ENCODE measurements at regions not wholly inside any gene's neighbourhood (a gene's known extent, or its start where the extent isn't known, plus 50 kb on each side); places are given as distances from the start of the nearest gene placed in this dataset.

DNA sequence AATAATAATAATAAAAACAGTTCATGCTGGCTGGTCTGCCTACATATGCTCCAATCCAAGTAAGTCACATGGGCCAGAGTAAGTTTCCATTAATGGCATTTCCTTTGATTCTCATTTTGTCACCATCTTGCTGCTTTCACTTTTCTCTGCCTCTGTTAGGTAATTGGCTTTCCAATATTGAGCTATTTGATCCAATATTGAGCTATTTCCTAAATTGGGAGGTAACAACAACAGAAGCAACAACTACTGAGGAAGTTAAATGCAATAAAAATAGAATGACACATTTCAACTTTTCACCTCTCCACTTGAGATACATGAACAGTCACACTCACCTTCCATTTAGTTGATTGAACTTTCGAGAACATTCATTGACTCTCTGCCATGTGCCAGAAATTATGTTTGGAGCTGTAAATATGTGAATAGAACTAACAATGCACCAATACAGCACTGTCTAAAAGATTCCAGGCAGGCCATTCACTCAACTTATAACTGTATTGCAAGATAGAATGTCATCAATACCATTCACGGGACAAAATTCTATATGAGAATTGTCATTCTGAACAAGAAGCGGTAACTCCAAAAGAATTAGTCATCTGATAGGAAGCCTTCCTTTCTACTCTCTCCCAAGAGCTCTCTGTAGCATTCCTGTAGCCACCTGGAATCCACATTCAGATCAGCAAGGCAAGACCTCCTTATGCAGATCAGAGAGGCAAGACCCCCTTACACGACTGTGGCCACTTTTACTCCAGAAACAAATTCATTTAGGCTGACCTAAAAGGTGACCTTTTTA lies 136.4 kb downstream of the PHLDA1 start:
- TF ChIP-seq SPI1 (IDR thresholded peaks at IDR 0.05; ENCODE audit: borderline replicate concordance, low read depth) (no peak), POLR2AphosphoS5 (IDR thresholded peaks at IDR 0.05; ENCODE audit: low read depth) (no peak), GABPA (IDR thresholded peaks at IDR 0.05; ENCODE audit: low read depth) (no peak)
- TF ChIP-seq, protein P1, sequence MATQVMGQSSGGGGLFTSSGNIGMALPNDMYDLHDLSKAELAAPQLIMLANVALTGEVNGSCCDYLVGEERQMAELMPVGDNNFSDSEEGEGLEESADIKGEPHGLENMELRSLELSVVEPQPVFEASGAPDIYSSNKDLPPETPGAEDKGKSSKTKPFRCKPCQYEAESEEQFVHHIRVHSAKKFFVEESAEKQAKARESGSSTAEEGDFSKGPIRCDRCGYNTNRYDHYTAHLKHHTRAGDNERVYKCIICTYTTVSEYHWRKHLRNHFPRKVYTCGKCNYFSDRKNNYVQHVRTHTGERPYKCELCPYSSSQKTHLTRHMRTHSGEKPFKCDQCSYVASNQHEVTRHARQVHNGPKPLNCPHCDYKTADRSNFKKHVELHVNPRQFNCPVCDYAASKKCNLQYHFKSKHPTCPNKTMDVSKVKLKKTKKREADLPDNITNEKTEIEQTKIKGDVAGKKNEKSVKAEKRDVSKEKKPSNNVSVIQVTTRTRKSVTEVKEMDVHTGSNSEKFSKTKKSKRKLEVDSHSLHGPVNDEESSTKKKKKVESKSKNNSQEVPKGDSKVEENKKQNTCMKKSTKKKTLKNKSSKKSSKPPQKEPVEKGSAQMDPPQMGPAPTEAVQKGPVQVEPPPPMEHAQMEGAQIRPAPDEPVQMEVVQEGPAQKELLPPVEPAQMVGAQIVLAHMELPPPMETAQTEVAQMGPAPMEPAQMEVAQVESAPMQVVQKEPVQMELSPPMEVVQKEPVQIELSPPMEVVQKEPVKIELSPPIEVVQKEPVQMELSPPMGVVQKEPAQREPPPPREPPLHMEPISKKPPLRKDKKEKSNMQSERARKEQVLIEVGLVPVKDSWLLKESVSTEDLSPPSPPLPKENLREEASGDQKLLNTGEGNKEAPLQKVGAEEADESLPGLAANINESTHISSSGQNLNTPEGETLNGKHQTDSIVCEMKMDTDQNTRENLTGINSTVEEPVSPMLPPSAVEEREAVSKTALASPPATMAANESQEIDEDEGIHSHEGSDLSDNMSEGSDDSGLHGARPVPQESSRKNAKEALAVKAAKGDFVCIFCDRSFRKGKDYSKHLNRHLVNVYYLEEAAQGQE (IDR thresholded peaks at IDR 0.05; ENCODE audit: insufficient replicate concordance, low read depth), result no peak
- TF ChIP-seq, protein P2, sequence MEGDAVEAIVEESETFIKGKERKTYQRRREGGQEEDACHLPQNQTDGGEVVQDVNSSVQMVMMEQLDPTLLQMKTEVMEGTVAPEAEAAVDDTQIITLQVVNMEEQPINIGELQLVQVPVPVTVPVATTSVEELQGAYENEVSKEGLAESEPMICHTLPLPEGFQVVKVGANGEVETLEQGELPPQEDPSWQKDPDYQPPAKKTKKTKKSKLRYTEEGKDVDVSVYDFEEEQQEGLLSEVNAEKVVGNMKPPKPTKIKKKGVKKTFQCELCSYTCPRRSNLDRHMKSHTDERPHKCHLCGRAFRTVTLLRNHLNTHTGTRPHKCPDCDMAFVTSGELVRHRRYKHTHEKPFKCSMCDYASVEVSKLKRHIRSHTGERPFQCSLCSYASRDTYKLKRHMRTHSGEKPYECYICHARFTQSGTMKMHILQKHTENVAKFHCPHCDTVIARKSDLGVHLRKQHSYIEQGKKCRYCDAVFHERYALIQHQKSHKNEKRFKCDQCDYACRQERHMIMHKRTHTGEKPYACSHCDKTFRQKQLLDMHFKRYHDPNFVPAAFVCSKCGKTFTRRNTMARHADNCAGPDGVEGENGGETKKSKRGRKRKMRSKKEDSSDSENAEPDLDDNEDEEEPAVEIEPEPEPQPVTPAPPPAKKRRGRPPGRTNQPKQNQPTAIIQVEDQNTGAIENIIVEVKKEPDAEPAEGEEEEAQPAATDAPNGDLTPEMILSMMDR (IDR thresholded peaks at IDR 0.05; ENCODE audit: insufficient read depth, low read length), result no peak
- DNase-seq (ENCODE audit: low read depth in 1 of 2, low spot score in 1 of 2), result no peak
- no peak overlapping the region for H3K27ac ChIP-seq (replicated peaks)

DNA sequence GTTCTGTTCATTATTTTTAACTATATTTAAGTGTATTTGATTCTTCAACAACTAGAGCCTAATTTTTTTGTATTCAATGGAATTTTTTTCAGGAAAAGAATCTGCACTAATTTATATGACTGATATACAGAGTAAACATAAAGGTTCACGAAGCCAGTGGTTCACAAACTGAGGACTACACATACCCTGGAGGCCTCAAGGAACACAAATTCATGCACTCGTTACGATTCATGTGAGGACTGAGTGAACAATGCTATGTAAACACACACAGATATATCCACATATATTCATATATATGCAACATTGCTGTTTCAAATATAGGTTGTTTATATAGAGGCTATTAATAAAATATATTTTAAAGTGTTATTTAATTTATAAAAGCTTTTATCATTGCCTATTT lies 137.8 kb downstream of the PHLDA1 start:
- no peak for DNase-seq (ENCODE audit: low read depth in 1 of 2, low spot score in 1 of 2)
- Histone ChIP-seq H3K27ac (replicated peaks) (no peak overlapping the region), H3K4me3 (replicated peaks; ENCODE audit: insufficient read depth, low read length) (no peak overlapping the region), H3K27me3 (ENCODE audit: insufficient read depth, poor library complexity, severe bottlenecking) (peaks cover 2% of the 10 kb centered on the region)
- TF ChIP-seq, protein P2 (IDR thresholded peaks at IDR 0.05; ENCODE audit: insufficient read depth, low read length), result no peak
- TF ChIP-seq POLR2AphosphoS5 (IDR thresholded peaks at IDR 0.05; ENCODE audit: low read depth), result no peak
- TF ChIP-seq SPI1 (IDR thresholded peaks at IDR 0.05; ENCODE audit: borderline replicate concordance, low read depth), result no peak

More for the DNA sequence above, 136.4 kb downstream of the PHLDA1 start:
- Histone ChIP-seq H3K27me3 (ENCODE audit: insufficient read depth, poor library complexity, severe bottlenecking) (no peaks in the 10 kb centered on the region), H3K4me3 (replicated peaks; ENCODE audit: insufficient read depth, low read length) (no peak overlapping the region)

DNA sequence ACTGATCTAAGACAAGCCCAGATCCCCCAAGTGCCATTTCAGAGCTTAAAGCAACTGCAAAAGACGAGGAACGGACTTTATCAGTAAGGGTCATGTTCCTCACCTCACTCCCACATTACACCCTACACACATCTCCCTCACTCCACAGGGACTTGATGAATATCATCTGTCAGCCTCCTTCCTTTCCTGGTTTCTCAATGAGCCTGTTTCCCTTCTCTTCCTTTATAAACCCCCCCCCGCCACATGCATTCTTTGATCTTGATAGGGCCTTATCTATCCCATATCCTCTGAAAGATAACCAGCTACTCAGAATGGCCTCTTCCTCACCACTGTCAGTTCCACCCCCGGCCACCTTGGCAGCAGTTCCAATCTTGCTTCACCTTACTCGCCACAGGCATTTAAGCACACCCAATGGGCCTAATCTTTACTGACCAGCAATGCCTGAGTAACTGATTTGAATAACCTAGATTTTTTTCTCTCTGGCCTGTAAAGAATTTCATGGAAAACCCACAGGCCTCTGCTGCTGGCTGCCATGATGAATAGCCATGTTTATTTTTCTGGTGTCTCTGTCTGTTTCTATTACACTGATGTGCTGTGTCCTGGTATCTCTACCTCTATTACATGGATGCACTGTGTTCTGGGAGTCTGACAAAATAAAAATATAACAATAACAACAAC lies 138.7 kb downstream of the PHLDA1 start:
- no peak overlapping the region for H3K4me3 ChIP-seq (replicated peaks; ENCODE audit: insufficient read depth, low read length)
- H3K27ac ChIP-seq (replicated peaks), result no peak overlapping the region
- peaks cover 2% of the 10 kb centered on the region for H3K27me3 ChIP-seq (ENCODE audit: insufficient read depth, poor library complexity, severe bottlenecking)
- no peak for DNase-seq (ENCODE audit: low read depth in 1 of 2, low spot score in 1 of 2)
- TF ChIP-seq, protein P1 (IDR thresholded peaks at IDR 0.05; ENCODE audit: insufficient replicate concordance, low read depth), result no peak
- TF ChIP-seq, protein P2 (IDR thresholded peaks at IDR 0.05; ENCODE audit: insufficient read depth, low read length), result no peak
- TF ChIP-seq GABPA (IDR thresholded peaks at IDR 0.05; ENCODE audit: low read depth) (no peak), POLR2AphosphoS5 (IDR thresholded peaks at IDR 0.05; ENCODE audit: low read depth) (no peak), SPI1 (IDR thresholded peaks at IDR 0.05; ENCODE audit: borderline replicate concordance, low read depth) (no peak)
